ENCODE measurements at regions not wholly inside any gene's neighbourhood (a gene's known extent, or its start where the extent isn't known, plus 50 kb on each side); places are given as distances from the start of the nearest gene placed in this dataset.

GRCh38 chr16:55010492-55011160 is 80.0 kb downstream of the IRX5 start:
- TF ChIP-seq EZH2 (IDR thresholded peaks at IDR 0.05) (no peak), POLR2AphosphoS5 (IDR thresholded peaks at IDR 0.05; ENCODE audit: borderline replicate concordance, low read depth, low read length) (no peak), FOXP2 (optimal IDR thresholded peaks at IDR 0.05; ENCODE audit: control extremely low read depth, extremely low read length, insufficient read depth) (no peak)
- no peak for DNase-seq (ENCODE audit: low read depth, low spot score)
- Histone ChIP-seq H3K9ac (ENCODE audit: insufficient read length) (no peak overlapping the region), H3K36me3 (ENCODE audit: insufficient read depth, low read length) (no peaks in the 10 kb centered on the region), H3K4me3 (no peak overlapping the region), H3K27ac (no peak overlapping the region), H3K9me3 (ENCODE audit: low read depth, low read length) (no peaks in the 10 kb centered on the region)

- H3K4me3 ChIP-seq, result no peak overlapping the region
- no peak for DNase-seq (ENCODE audit: low read depth, low spot score)
- H3K27ac ChIP-seq, result no peak overlapping the region
- TF ChIP-seq FOXP2 (optimal IDR thresholded peaks at IDR 0.05; ENCODE audit: control extremely low read depth, extremely low read length, insufficient read depth), result no peak
- TF ChIP-seq POLR2AphosphoS5 (IDR thresholded peaks at IDR 0.05; ENCODE audit: borderline replicate concordance, low read depth, low read length), result no peak
- TF ChIP-seq EZH2 (IDR thresholded peaks at IDR 0.05), result no peak
- H3K9me3 ChIP-seq (ENCODE audit: low read depth, low read length), result no peaks in the 10 kb centered on the region
- no peaks in the 10 kb centered on the region for H3K36me3 ChIP-seq (ENCODE audit: insufficient read depth, low read length)
- no peak overlapping the region for H3K9ac ChIP-seq (ENCODE audit: insufficient read length)
Observed at GRCh38 chr16:55012362-55012761, 81.7 kb downstream of the IRX5 start.

GRCh38 chr16:55012793-55013192 is 82.1 kb downstream of the IRX5 start:
- Histone ChIP-seq H3K9me3 (ENCODE audit: low read depth, low read length) (no peaks in the 10 kb centered on the region), H3K27ac (no peak overlapping the region), H3K4me3 (no peak overlapping the region), H3K36me3 (ENCODE audit: insufficient read depth, low read length) (no peaks in the 10 kb centered on the region), H3K9ac (ENCODE audit: insufficient read length) (no peak overlapping the region)
- no peak for TF ChIP-seq EZH2 (IDR thresholded peaks at IDR 0.05)
- no peak for TF ChIP-seq POLR2AphosphoS5 (IDR thresholded peaks at IDR 0.05; ENCODE audit: borderline replicate concordance, low read depth, low read length)
- TF ChIP-seq FOXP2 (optimal IDR thresholded peaks at IDR 0.05; ENCODE audit: control extremely low read depth, extremely low read length, insufficient read depth), result no peak
- no peak for DNase-seq (ENCODE audit: low read depth, low spot score)

- Histone ChIP-seq H3K9ac (ENCODE audit: insufficient read length) (no peak overlapping the region), H3K27ac (no peak overlapping the region), H3K9me3 (ENCODE audit: low read depth, low read length) (no peaks in the 10 kb centered on the region), H3K36me3 (ENCODE audit: insufficient read depth, low read length) (no peaks in the 10 kb centered on the region), H3K4me3 (no peak overlapping the region)
- TF ChIP-seq POLR2AphosphoS5 (IDR thresholded peaks at IDR 0.05; ENCODE audit: borderline replicate concordance, low read depth, low read length) (no peak), EZH2 (IDR thresholded peaks at IDR 0.05) (no peak), FOXP2 (optimal IDR thresholded peaks at IDR 0.05; ENCODE audit: control extremely low read depth, extremely low read length, insufficient read depth) (no peak)
- DNase-seq (ENCODE audit: low read depth, low spot score), result no peak
Observed at GRCh38 chr16:55014022-55014421, 83.4 kb downstream of the IRX5 start.

- H3K36me3 ChIP-seq (ENCODE audit: insufficient read depth, low read length), result no peaks in the 10 kb centered on the region
- no peak overlapping the region for H3K9ac ChIP-seq (ENCODE audit: insufficient read length)
- H3K27ac ChIP-seq, result no peak overlapping the region
- no peak for DNase-seq (ENCODE audit: low read depth, low spot score)
- no peak for TF ChIP-seq FOXP2 (optimal IDR thresholded peaks at IDR 0.05; ENCODE audit: control extremely low read depth, extremely low read length, insufficient read depth)
- TF ChIP-seq EZH2 (IDR thresholded peaks at IDR 0.05), result no peak
- no peak for TF ChIP-seq POLR2AphosphoS5 (IDR thresholded peaks at IDR 0.05; ENCODE audit: borderline replicate concordance, low read depth, low read length)
- H3K4me3 ChIP-seq, result no peak overlapping the region
- H3K9me3 ChIP-seq (ENCODE audit: low read depth, low read length), result no peaks in the 10 kb centered on the region
Observed at GRCh38 chr16:55015181-55015913, 84.7 kb downstream of the IRX5 start.

- Histone ChIP-seq H3K4me3 (no peak overlapping the region), H3K27ac (no peak overlapping the region), H3K36me3 (ENCODE audit: insufficient read depth, low read length) (no peaks in the 10 kb centered on the region), H3K9ac (ENCODE audit: insufficient read length) (no peak overlapping the region), H3K9me3 (ENCODE audit: low read depth, low read length) (no peaks in the 10 kb centered on the region)
- TF ChIP-seq POLR2AphosphoS5 (IDR thresholded peaks at IDR 0.05; ENCODE audit: borderline replicate concordance, low read depth, low read length) (no peak), EZH2 (IDR thresholded peaks at IDR 0.05) (no peak), FOXP2 (optimal IDR thresholded peaks at IDR 0.05; ENCODE audit: control extremely low read depth, extremely low read length, insufficient read depth) (no peak)
- DNase-seq (ENCODE audit: low read depth, low spot score), result no peak
Observed at GRCh38 chr16:55016515-55016914, 85.8 kb downstream of the IRX5 start.

GRCh38 chr16:55017321-55017720 is 86.7 kb downstream of the IRX5 start:
- Histone ChIP-seq H3K4me3 (0 out of 2 replicates have a peak overlapping the region, but pooled peaks have one; percentile 42), H3K9ac (ENCODE audit: insufficient read length) (no peak overlapping the region), H3K36me3 (ENCODE audit: insufficient read depth, low read length) (no peaks in the 10 kb centered on the region), H3K27ac (no peak overlapping the region), H3K9me3 (ENCODE audit: low read depth, low read length) (no peaks in the 10 kb centered on the region)
- TF ChIP-seq POLR2AphosphoS5 (IDR thresholded peaks at IDR 0.05; ENCODE audit: borderline replicate concordance, low read depth, low read length), result no peak
- DNase-seq (ENCODE audit: low read depth, low spot score), result peak; percentile 10

- no peak overlapping the region for H3K4me3 ChIP-seq
- no peak for DNase-seq (ENCODE audit: low read depth, low spot score)
- no peaks in the 10 kb centered on the region for H3K36me3 ChIP-seq (ENCODE audit: insufficient read depth, low read length)
Observed at GRCh38 chr16:55018881-55019280, 88.2 kb downstream of the IRX5 start.

More at GRCh38 chr16:55018881-55019280, 88.2 kb downstream of the IRX5 start:
- no peak overlapping the region for H3K27ac ChIP-seq
- TF ChIP-seq FOXP2 (optimal IDR thresholded peaks at IDR 0.05; ENCODE audit: control extremely low read depth, extremely low read length, insufficient read depth), result no peak
- no peak for TF ChIP-seq EZH2 (IDR thresholded peaks at IDR 0.05)
- TF ChIP-seq POLR2AphosphoS5 (IDR thresholded peaks at IDR 0.05; ENCODE audit: borderline replicate concordance, low read depth, low read length), result no peak
- no peak overlapping the region for H3K9ac ChIP-seq (ENCODE audit: insufficient read length)
- no peaks in the 10 kb centered on the region for H3K9me3 ChIP-seq (ENCODE audit: low read depth, low read length)
